Forelimb muscle (tissue), 1 donor: ENCODE measurements at regions not wholly inside any gene's neighbourhood (a gene's known extent, or its start where the extent isn't known, plus 50 kb on each side); places are given as distances from the start of the nearest gene placed in this dataset.

ENCODE experiments used
- DNase-seq: peaks from one replicate; pipeline ENCODE4 v3.0.0-alpha.2; 2013; ENCODE audit warnings: low read depth

- DNase-seq: no peak
Measured at GRCh38 chr1:82221721-82222120, 421.0 kb downstream of the ADGRL2 start.

GRCh38 chr1:82220754-82221153, 420.0 kb downstream of the ADGRL2 start:
- DNase-seq: no peak

GRCh38 chr1:82219841-82220240, 419.1 kb downstream of the ADGRL2 start:
- no peak for DNase-seq

GRCh38 chr1:82218846-82219245, 418.1 kb downstream of the ADGRL2 start:
- no peak for DNase-seq

- no peak for DNase-seq
Measured at GRCh38 chr1:82215853-82216175, 415.1 kb downstream of the ADGRL2 start.

GRCh38 chr1:82215056-82215852, 414.5 kb downstream of the ADGRL2 start:
- peak; percentile 62 for DNase-seq

- DNase-seq: peak; percentile 19
Measured at GRCh38 chr1:82214606-82215005, 413.9 kb downstream of the ADGRL2 start.

GRCh38 chr1:82197606-82198005, 396.9 kb downstream of the ADGRL2 start:
- no peak for DNase-seq

GRCh38 chr1:82195245-82195644, 394.5 kb downstream of the ADGRL2 start:
- no peak for DNase-seq

- no peak for DNase-seq
Measured at GRCh38 chr1:82185084-82185483, 384.4 kb downstream of the ADGRL2 start.

- DNase-seq: no peak
Measured at GRCh38 chr1:82181846-82182245, 381.1 kb downstream of the ADGRL2 start.

- no peak for DNase-seq
Measured at GRCh38 chr1:82179131-82179530, 378.4 kb downstream of the ADGRL2 start.

GRCh38 chr1:82177192-82177591, 376.5 kb downstream of the ADGRL2 start:
- DNase-seq: no peak

GRCh38 chr1:82171955-82172354, 371.2 kb downstream of the ADGRL2 start:
- no peak for DNase-seq

GRCh38 chr1:82168482-82168881, 367.7 kb downstream of the ADGRL2 start:
- no peak for DNase-seq

- DNase-seq: no peak
Measured at GRCh38 chr1:82165304-82165703, 364.6 kb downstream of the ADGRL2 start.

GRCh38 chr1:82162486-82163420, 362.0 kb downstream of the ADGRL2 start:
- no peak for DNase-seq

GRCh38 chr1:82161700-82162141, 361.0 kb downstream of the ADGRL2 start:
- DNase-seq: no peak

- no peak for DNase-seq
Measured at GRCh38 chr1:82160903-82161302, 360.2 kb downstream of the ADGRL2 start.

GRCh38 chr1:82160036-82160435, 359.3 kb downstream of the ADGRL2 start:
- DNase-seq: no peak

GRCh38 chr1:82158981-82159380, 358.2 kb downstream of the ADGRL2 start:
- no peak for DNase-seq

GRCh38 chr1:82154219-82154970, 353.7 kb downstream of the ADGRL2 start:
- DNase-seq: no peak
